ENCODE measurements at regions not wholly inside any gene's neighbourhood (a gene's known extent, or its start where the extent isn't known, plus 50 kb on each side); places are given as distances from the start of the nearest gene placed in this dataset.

DNA sequence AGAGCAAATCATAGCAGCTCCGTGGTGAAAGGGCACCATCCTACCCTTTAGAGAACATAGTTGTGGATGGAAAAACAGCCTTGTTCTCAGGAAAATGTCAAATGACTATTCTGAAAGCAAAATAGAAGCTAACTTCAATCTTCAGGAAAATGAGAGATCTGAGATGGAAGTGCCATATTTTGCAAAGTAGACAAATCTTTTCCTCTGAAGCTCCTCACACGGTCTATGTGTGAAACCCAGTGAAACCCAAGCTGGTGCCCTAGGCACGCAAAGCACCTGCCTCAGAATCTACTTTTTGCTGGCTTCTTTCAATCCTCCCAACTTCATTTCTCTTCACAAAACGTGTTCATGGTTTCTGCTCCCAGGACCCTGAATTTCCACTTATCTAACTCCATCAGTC, 325.2 kb upstream of the CDH4 start:
- WGBS, 2 experiments (ENCODE audit: insufficient coverage in 1 of 2, insufficient read length in 1 of 2): 82% methylated on average over 3 to 4 of the region's 4 CpGs
- no peaks in the 10 kb centered on the region for H3K9me3 ChIP-seq (ENCODE audit: control insufficient read depth, low read length)
- H3K36me3 ChIP-seq (ENCODE audit: control insufficient read depth, insufficient read depth, low read length): no peaks in the 10 kb centered on the region
- no peak overlapping the region for H3K27ac ChIP-seq (ENCODE audit: low read depth, low read length)
- Mint-ChIP-seq H3K4me1 (no peaks in the 10 kb centered on the region), H3K4me3 (no peak overlapping the region), H3K27me3 (ENCODE audit: insufficient read depth) (peaks cover 73% of the 10 kb centered on the region), H3K36me3 (ENCODE audit: low read depth) (no peaks in the 10 kb centered on the region), H3K9me3 (no peaks in the 10 kb centered on the region), H3K27ac (no peak overlapping the region)
- no peaks in the 10 kb centered on the region for H3K27me3 ChIP-seq (ENCODE audit: control insufficient read depth, insufficient read depth, low read length, poor library complexity, severe bottlenecking)
- no peak overlapping the region for H3K4me3 ChIP-seq (ENCODE audit: low read length)
- DNase-seq: no peak
- no peaks in the 10 kb centered on the region for H3K4me1 ChIP-seq (ENCODE audit: control insufficient read depth, insufficient read depth, low read length)
- no peak overlapping the region for H3K9ac ChIP-seq (ENCODE audit: extremely low read depth, low read length, poor library complexity, severe bottlenecking)
- TF ChIP-seq, protein P1, sequence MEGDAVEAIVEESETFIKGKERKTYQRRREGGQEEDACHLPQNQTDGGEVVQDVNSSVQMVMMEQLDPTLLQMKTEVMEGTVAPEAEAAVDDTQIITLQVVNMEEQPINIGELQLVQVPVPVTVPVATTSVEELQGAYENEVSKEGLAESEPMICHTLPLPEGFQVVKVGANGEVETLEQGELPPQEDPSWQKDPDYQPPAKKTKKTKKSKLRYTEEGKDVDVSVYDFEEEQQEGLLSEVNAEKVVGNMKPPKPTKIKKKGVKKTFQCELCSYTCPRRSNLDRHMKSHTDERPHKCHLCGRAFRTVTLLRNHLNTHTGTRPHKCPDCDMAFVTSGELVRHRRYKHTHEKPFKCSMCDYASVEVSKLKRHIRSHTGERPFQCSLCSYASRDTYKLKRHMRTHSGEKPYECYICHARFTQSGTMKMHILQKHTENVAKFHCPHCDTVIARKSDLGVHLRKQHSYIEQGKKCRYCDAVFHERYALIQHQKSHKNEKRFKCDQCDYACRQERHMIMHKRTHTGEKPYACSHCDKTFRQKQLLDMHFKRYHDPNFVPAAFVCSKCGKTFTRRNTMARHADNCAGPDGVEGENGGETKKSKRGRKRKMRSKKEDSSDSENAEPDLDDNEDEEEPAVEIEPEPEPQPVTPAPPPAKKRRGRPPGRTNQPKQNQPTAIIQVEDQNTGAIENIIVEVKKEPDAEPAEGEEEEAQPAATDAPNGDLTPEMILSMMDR (conservative IDR thresholded peaks at IDR 0.05): no peak

DNA sequence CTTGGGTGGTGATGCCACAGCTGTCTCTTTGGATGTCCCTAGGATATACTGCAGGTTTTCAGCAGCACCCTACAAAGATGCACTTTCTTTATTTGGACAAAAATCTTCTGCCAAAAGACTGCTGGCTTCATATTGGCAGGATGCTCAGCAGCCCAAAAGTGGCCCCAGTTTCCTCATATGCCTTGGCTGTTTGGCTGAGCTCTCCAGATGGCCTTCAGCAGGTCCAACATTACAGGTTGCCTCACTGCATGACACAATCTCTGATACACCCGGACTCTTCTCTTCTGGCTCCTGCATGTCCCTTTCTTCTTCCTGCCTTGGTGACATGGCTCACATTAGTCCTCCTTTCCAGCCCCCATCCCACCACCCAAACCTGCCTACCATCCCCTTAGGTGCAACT, 323.7 kb upstream of the CDH4 start:
- H3K4me3 ChIP-seq (ENCODE audit: low read length): no peak overlapping the region
- H3K36me3 ChIP-seq (ENCODE audit: control insufficient read depth, insufficient read depth, low read length): no peaks in the 10 kb centered on the region
- no peaks in the 10 kb centered on the region for H3K4me1 ChIP-seq (ENCODE audit: control insufficient read depth, insufficient read depth, low read length)
- 96% methylated on average over 1 of the region's 1 CpG; no CpG with 5 or more reads in 1 of the 2 experiments for WGBS, 2 experiments (ENCODE audit: insufficient coverage in 1 of 2, insufficient read length in 1 of 2)
- Mint-ChIP-seq H3K9me3 (no peaks in the 10 kb centered on the region), H3K27ac (no peak overlapping the region), H3K4me3 (no peak overlapping the region), H3K36me3 (ENCODE audit: low read depth) (no peaks in the 10 kb centered on the region), H3K4me1 (no peaks in the 10 kb centered on the region), H3K27me3 (ENCODE audit: insufficient read depth) (peaks cover 79% of the 10 kb centered on the region)
- TF ChIP-seq, protein P1 (conservative IDR thresholded peaks at IDR 0.05): no peak
- no peak for DNase-seq
- no peaks in the 10 kb centered on the region for H3K27me3 ChIP-seq (ENCODE audit: control insufficient read depth, insufficient read depth, low read length, poor library complexity, severe bottlenecking)
- no peak overlapping the region for H3K9ac ChIP-seq (ENCODE audit: extremely low read depth, low read length, poor library complexity, severe bottlenecking)
- H3K9me3 ChIP-seq (ENCODE audit: control insufficient read depth, low read length): no peaks in the 10 kb centered on the region
- H3K27ac ChIP-seq (ENCODE audit: low read depth, low read length): no peak overlapping the region

DNA sequence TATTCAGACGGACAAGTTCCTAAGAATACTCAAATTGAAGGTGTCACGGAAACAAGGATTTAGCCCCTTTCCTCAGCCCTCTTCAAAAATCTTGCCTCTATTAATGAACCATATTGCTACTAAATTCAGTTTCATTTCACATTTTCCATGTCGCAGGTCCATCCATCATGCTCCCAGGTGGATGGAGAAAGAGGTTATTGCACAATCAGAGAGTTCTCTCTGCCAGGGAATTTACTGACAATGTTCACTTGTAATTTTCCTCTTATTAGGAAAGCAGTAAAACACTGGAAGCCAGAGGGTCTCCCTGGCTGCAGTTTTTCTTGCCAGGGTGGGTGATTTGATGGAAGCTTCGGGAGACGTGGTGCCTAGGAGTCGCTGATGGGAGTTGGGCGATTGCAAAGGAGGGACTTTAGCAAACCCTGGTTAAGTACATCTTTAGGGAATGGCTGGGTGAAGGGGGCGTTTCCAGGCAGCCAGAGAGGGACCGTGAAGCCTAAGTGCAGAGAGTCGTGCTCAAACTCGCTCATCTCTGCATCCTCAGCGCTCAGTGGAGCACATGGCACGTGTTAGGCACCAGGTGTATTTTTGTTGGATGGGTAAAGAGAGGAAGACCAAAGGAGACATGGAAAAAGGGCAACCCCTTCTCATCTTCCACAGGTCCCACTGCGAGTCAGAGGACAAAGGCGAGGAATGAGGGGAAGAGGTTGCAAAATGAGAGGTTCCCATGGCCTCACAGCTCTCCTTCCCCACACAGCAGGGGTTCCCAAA, 321.9 kb upstream of the CDH4 start:
- H3K27me3 Mint-ChIP-seq (ENCODE audit: insufficient read depth): peaks cover 70% of the 10 kb centered on the region
- 85 to 88% methylated on average over 10 to 15 of the region's 15 CpGs for WGBS, 2 experiments (ENCODE audit: insufficient coverage in 1 of 2, insufficient read length in 1 of 2)

More for the DNA sequence above, 321.9 kb upstream of the CDH4 start:
- H3K36me3 Mint-ChIP-seq (ENCODE audit: low read depth): no peaks in the 10 kb centered on the region
- H3K27me3 ChIP-seq (ENCODE audit: control insufficient read depth, insufficient read depth, low read length, poor library complexity, severe bottlenecking): no peaks in the 10 kb centered on the region
- no peak for DNase-seq
- H3K9me3 ChIP-seq (ENCODE audit: control insufficient read depth, low read length): no peaks in the 10 kb centered on the region
- H3K27ac ChIP-seq (ENCODE audit: low read depth, low read length): no peak overlapping the region
- H3K27ac Mint-ChIP-seq: no peak overlapping the region
- no peaks in the 10 kb centered on the region for H3K36me3 ChIP-seq (ENCODE audit: control insufficient read depth, insufficient read depth, low read length)
- H3K4me1 ChIP-seq (ENCODE audit: control insufficient read depth, insufficient read depth, low read length): no peaks in the 10 kb centered on the region
- TF ChIP-seq, protein P1 (conservative IDR thresholded peaks at IDR 0.05): no peak
- no peak overlapping the region for H3K4me3 ChIP-seq (ENCODE audit: low read length)
- H3K9me3 Mint-ChIP-seq: no peaks in the 10 kb centered on the region
- no peaks in the 10 kb centered on the region for H3K4me1 Mint-ChIP-seq
- no peak overlapping the region for H3K4me3 Mint-ChIP-seq
- no peak overlapping the region for H3K9ac ChIP-seq (ENCODE audit: extremely low read depth, low read length, poor library complexity, severe bottlenecking)

Data from endodermal cell (in vitro differentiated cells).